ENCODE measurements at regions not wholly inside any gene's neighbourhood (a gene's known extent, or its start where the extent isn't known, plus 50 kb on each side); places are given as distances from the start of the nearest gene placed in this dataset.

- peaks cover 0 to 7% of the 10 kb centered on the region in 2 experiments for H3K27me3 ChIP-seq (ENCODE audit: control insufficient read depth in 1 of 2, insufficient read depth in 2 of 2, low read length in 2 of 2)
- no peak overlapping the region for H3K27ac ChIP-seq (ENCODE audit: low read depth in 1 of 2, low read length in 2 of 2)
- ChIA-PET CTCF (interaction anchor here (0.9 kb wide), 1 partner anchor 19 kb away, joined by 3 read pairs; no protein-coding TSS in a partner anchor), POLR2A (no interaction called here)
- no peaks in the 10 kb centered on the region for H3K36me3 ChIP-seq (ENCODE audit: insufficient read depth, low read length)
- no peaks in the 10 kb centered on the region for H3K36me3 Mint-ChIP-seq (ENCODE audit: low read depth)
- H3K4me1 ChIP-seq (ENCODE audit: insufficient read depth, low read length) = no peaks in the 10 kb centered on the region
- DNase-seq = no peak
- no peak for ATAC-seq (ENCODE audit: poor library complexity)
- no peak overlapping the region for H3K4me3 Mint-ChIP-seq
- TF ChIP-seq, protein P1, sequence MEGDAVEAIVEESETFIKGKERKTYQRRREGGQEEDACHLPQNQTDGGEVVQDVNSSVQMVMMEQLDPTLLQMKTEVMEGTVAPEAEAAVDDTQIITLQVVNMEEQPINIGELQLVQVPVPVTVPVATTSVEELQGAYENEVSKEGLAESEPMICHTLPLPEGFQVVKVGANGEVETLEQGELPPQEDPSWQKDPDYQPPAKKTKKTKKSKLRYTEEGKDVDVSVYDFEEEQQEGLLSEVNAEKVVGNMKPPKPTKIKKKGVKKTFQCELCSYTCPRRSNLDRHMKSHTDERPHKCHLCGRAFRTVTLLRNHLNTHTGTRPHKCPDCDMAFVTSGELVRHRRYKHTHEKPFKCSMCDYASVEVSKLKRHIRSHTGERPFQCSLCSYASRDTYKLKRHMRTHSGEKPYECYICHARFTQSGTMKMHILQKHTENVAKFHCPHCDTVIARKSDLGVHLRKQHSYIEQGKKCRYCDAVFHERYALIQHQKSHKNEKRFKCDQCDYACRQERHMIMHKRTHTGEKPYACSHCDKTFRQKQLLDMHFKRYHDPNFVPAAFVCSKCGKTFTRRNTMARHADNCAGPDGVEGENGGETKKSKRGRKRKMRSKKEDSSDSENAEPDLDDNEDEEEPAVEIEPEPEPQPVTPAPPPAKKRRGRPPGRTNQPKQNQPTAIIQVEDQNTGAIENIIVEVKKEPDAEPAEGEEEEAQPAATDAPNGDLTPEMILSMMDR (IDR thresholded peaks at IDR 0.05) = no peak
- no peak overlapping the region for H3K4me3 ChIP-seq (ENCODE audit: low read length)
- peaks cover 14% of the 10 kb centered on the region for H3K27me3 Mint-ChIP-seq
- H3K27ac Mint-ChIP-seq = no peak overlapping the region
- peaks cover 0 to 5% of the 10 kb centered on the region in 2 experiments for H3K9me3 ChIP-seq (ENCODE audit: control insufficient read depth in 1 of 2, insufficient read depth in 1 of 2, low read length in 2 of 2)
- H3K9me3 Mint-ChIP-seq = no peaks in the 10 kb centered on the region
- intact Hi-C loops (cut with DNase I, micrococcal nuclease) = no loop called here
- H3K4me1 Mint-ChIP-seq (ENCODE audit: low read depth) = no peaks in the 10 kb centered on the region
These were observed 203.3 kb downstream of the COG6 start for GRCh38 chr13:39858794-39859193.

- Mint-ChIP-seq H3K36me3 (ENCODE audit: low read depth) (no peaks in the 10 kb centered on the region), H3K9me3 (no peaks in the 10 kb centered on the region), H3K4me1 (ENCODE audit: low read depth) (no peaks in the 10 kb centered on the region), H3K27me3 (peaks cover 12% of the 10 kb centered on the region), H3K27ac (no peak overlapping the region), H3K4me3 (no peak overlapping the region)
- DNase-seq (no peak), ATAC-seq (ENCODE audit: poor library complexity) (no peak)
- TF ChIP-seq, protein P1 (IDR thresholded peaks at IDR 0.05) = no peak
- ChIA-PET POLR2A (no interaction called here), CTCF (interaction anchor here (0.9 kb wide), 1 partner anchor 18 kb away, joined by 3 read pairs; no protein-coding TSS in a partner anchor)
- Histone ChIP-seq H3K27ac (ENCODE audit: low read depth in 1 of 2, low read length in 2 of 2) (no peak overlapping the region), H3K27me3 (ENCODE audit: control insufficient read depth in 1 of 2, insufficient read depth in 2 of 2, low read length in 2 of 2) (peaks cover 0 to 7% of the 10 kb centered on the region in 2 experiments), H3K4me3 (ENCODE audit: low read length) (no peak overlapping the region), H3K36me3 (ENCODE audit: insufficient read depth, low read length) (no peaks in the 10 kb centered on the region), H3K9me3 (ENCODE audit: control insufficient read depth in 1 of 2, insufficient read depth in 1 of 2, low read length in 2 of 2) (no peaks in the 10 kb centered on the region), H3K4me1 (ENCODE audit: insufficient read depth, low read length) (no peaks in the 10 kb centered on the region)
- intact Hi-C loops (cut with DNase I, micrococcal nuclease) = no loop called here
These were observed 204.4 kb downstream of the COG6 start for GRCh38 chr13:39859898-39860297.

GRCh38 chr13:39862900-39863299, 207.4 kb downstream of the COG6 start:
- CTCF ChIA-PET = no interaction called here
- Histone ChIP-seq H3K4me3 (ENCODE audit: low read length) (no peak overlapping the region), H3K27me3 (ENCODE audit: control insufficient read depth in 1 of 2, insufficient read depth in 2 of 2, low read length in 2 of 2) (no peaks in the 10 kb centered on the region), H3K36me3 (ENCODE audit: insufficient read depth, low read length) (no peaks in the 10 kb centered on the region), H3K4me1 (ENCODE audit: insufficient read depth, low read length) (no peaks in the 10 kb centered on the region), H3K27ac (ENCODE audit: low read depth in 1 of 2, low read length in 2 of 2) (no peak overlapping the region), H3K9me3 (ENCODE audit: control insufficient read depth in 1 of 2, insufficient read depth in 1 of 2, low read length in 2 of 2) (no peaks in the 10 kb centered on the region)
- no peaks in the 10 kb centered on the region for H3K36me3 Mint-ChIP-seq (ENCODE audit: low read depth)
- ATAC-seq (ENCODE audit: poor library complexity) (no peak), DNase-seq (no peak)
- no peak overlapping the region for H3K27ac Mint-ChIP-seq
- TF ChIP-seq, protein P1 (IDR thresholded peaks at IDR 0.05) = no peak
- H3K4me3 Mint-ChIP-seq = no peak overlapping the region
- H3K9me3 Mint-ChIP-seq = no peaks in the 10 kb centered on the region
- intact Hi-C loops (cut with DNase I, micrococcal nuclease) = no loop called here
- POLR2A ChIA-PET = no interaction called here
- no peaks in the 10 kb centered on the region for H3K4me1 Mint-ChIP-seq (ENCODE audit: low read depth)
- H3K27me3 Mint-ChIP-seq = no peaks in the 10 kb centered on the region
